ENCODE measurements at regions not wholly inside any gene's neighbourhood (a gene's known extent, or its start where the extent isn't known, plus 50 kb on each side); places are given as distances from the start of the nearest gene placed in this dataset.

GRCh38 chr17:14756479-14756878, 455.6 kb downstream of the HS3ST3B1 start:
- Histone ChIP-seq H3K36me3 (ENCODE audit: control insufficient read depth in 1 of 2, insufficient read depth in 2 of 2, low read length in 2 of 2) (no peaks in the 10 kb centered on the region), H3K4me2 (ENCODE audit: low read length) (no peak overlapping the region), H3K9me3 (ENCODE audit: control insufficient read depth in 1 of 2, insufficient read depth in 1 of 2, low read depth in 1 of 2, low read length in 2 of 2) (peaks cover 0 to 9% of the 10 kb centered on the region in 2 experiments; a peak in 1 of 4 replicates), H2AFZ (ENCODE audit: low read depth, low read length, poor library complexity, severe bottlenecking) (no peak overlapping the region), H3K9me2 (ENCODE audit: insufficient read depth) (no peaks in the 10 kb centered on the region), H4K20me1 (ENCODE audit: insufficient read depth) (no peaks in the 10 kb centered on the region), H3K4me3 (replicated peaks in 1 of 2; ENCODE audit: low read depth in 1 of 2, low read length in 2 of 2) (no peak overlapping the region), H3K9ac (ENCODE audit: low read length) (no peak overlapping the region), H3K27ac (ENCODE audit: low read depth, low read length) (no peak overlapping the region), H3K4me1 (ENCODE audit: control insufficient read depth in 1 of 2, insufficient read depth in 2 of 2, low read length in 2 of 2) (no peaks in the 10 kb centered on the region), H3K79me2 (ENCODE audit: insufficient read depth, low read length) (no peaks in the 10 kb centered on the region), H3K27me3 (ENCODE audit: insufficient read depth, low read length) (no peaks in the 10 kb centered on the region)
- intact Hi-C loops (cut with micrococcal nuclease), result no loop called here
- POLR2A ChIA-PET, result no interaction called here
- CTCF ChIA-PET, result no interaction called here
- no peak for DNase-seq (ENCODE audit: low read depth, low spot score)
- no peak for ATAC-seq
- TF ChIP-seq RAD21 (IDR thresholded peaks at IDR 0.05; ENCODE audit: low read depth) (no peak), ZNF274 (IDR thresholded peaks at IDR 0.05; ENCODE audit: low read depth, low read length) (no peak)
- RAD21 ChIA-PET (ENCODE audit: low non-redundant PET in 1 of 2, low total read pairs in 2 of 2, uncharacterized antibody in 2 of 2, unreplicated experiment in 2 of 2), result no interaction called here
- no TSS peak for BruUV-seq (replicated peaks)

- Histone ChIP-seq H3K79me2 (ENCODE audit: insufficient read depth, low read length) (no peaks in the 10 kb centered on the region), H4K20me1 (ENCODE audit: insufficient read depth) (no peaks in the 10 kb centered on the region), H3K4me1 (ENCODE audit: control insufficient read depth in 1 of 2, insufficient read depth in 2 of 2, low read length in 2 of 2) (no peaks in the 10 kb centered on the region), H3K4me2 (ENCODE audit: low read length) (no peak overlapping the region), H2AFZ (ENCODE audit: low read depth, low read length, poor library complexity, severe bottlenecking) (no peak overlapping the region), H3K9me2 (ENCODE audit: insufficient read depth) (no peaks in the 10 kb centered on the region), H3K27ac (ENCODE audit: low read depth, low read length) (no peak overlapping the region), H3K27me3 (ENCODE audit: insufficient read depth, low read length) (no peaks in the 10 kb centered on the region), H3K4me3 (replicated peaks in 1 of 2; ENCODE audit: low read depth in 1 of 2, low read length in 2 of 2) (no peak overlapping the region), H3K9ac (ENCODE audit: low read length) (no peak overlapping the region), H3K36me3 (ENCODE audit: control insufficient read depth in 1 of 2, insufficient read depth in 2 of 2, low read length in 2 of 2) (no peaks in the 10 kb centered on the region), H3K9me3 (ENCODE audit: control insufficient read depth in 1 of 2, insufficient read depth in 1 of 2, low read depth in 1 of 2, low read length in 2 of 2) (peaks cover 0 to 9% of the 10 kb centered on the region in 2 experiments; a peak in 1 of 4 replicates)
- no TSS peak for BruUV-seq (replicated peaks)
- DNase-seq (ENCODE audit: low read depth, low spot score) (no peak), ATAC-seq (no peak)
- ChIA-PET CTCF (no interaction called here), RAD21 (ENCODE audit: low non-redundant PET in 1 of 2, low total read pairs in 2 of 2, uncharacterized antibody in 2 of 2, unreplicated experiment in 2 of 2) (no interaction called here), POLR2A (no interaction called here)
- TF ChIP-seq POLR2A (IDR thresholded peaks at IDR 0.05; ENCODE audit: borderline replicate concordance, extremely low read depth, insufficient read depth, insufficient read length), result no peak
- TF ChIP-seq ELF1 (IDR thresholded peaks at IDR 0.05; ENCODE audit: borderline replicate concordance, low read depth), result no peak
- no peak for TF ChIP-seq YY1 (IDR thresholded peaks at IDR 0.05; ENCODE audit: extremely low read depth, insufficient replicate concordance, low read depth, low read length)
- TF ChIP-seq EZH2 (IDR thresholded peaks at IDR 0.05), result no peak
- no peak for TF ChIP-seq ATF3 (IDR thresholded peaks at IDR 0.05)
- TF ChIP-seq ZNF274 (IDR thresholded peaks at IDR 0.05; ENCODE audit: low read depth, low read length), result no peak
- intact Hi-C loops (cut with micrococcal nuclease), result no loop called here
These were observed 454.1 kb downstream of the HS3ST3B1 start for GRCh38 chr17:14755002-14755401.
